ENCODE measurements at regions not wholly inside any gene's neighbourhood (a gene's known extent, or its start where the extent isn't known, plus 50 kb on each side); places are given as distances from the start of the nearest gene placed in this dataset.

GRCh38 chr7:18189500-18190126, 162.0 kb upstream of the PRPS1L1 start:
- Histone ChIP-seq H4K20me1 (ENCODE audit: insufficient read depth) (no peaks in the 10 kb centered on the region; the same call in 1 of the 2 replicates), H3K9ac (ENCODE audit: low read length) (no peak overlapping the region), H3K9me3 (ENCODE audit: control insufficient read depth in 1 of 2, insufficient read depth in 1 of 2, low read depth in 1 of 2, low read length in 2 of 2) (no peaks in the 10 kb centered on the region), H3K9me2 (ENCODE audit: insufficient read depth) (no peaks in the 10 kb centered on the region), H3K27me3 (ENCODE audit: insufficient read depth, low read length) (no peaks in the 10 kb centered on the region), H2AFZ (ENCODE audit: low read depth, low read length, poor library complexity, severe bottlenecking) (no peak overlapping the region), H3K79me2 (ENCODE audit: insufficient read depth, low read length) (no peaks in the 10 kb centered on the region), H3K4me2 (ENCODE audit: low read length) (no peak overlapping the region), H3K4me1 (ENCODE audit: control insufficient read depth in 1 of 2, insufficient read depth in 2 of 2, low read length in 2 of 2) (no peaks in the 10 kb centered on the region), H3K4me3 (replicated peaks in 1 of 2; ENCODE audit: low read depth in 1 of 2, low read length in 2 of 2) (no peak overlapping the region), H3K36me3 (ENCODE audit: control insufficient read depth in 1 of 2, insufficient read depth in 2 of 2, low read length in 2 of 2) (no peaks in the 10 kb centered on the region), H3K27ac (ENCODE audit: low read depth, low read length) (no peak overlapping the region)
- no peak for TF ChIP-seq ELF1 (IDR thresholded peaks at IDR 0.05; ENCODE audit: borderline replicate concordance, low read depth)
- TF ChIP-seq POLR2A (IDR thresholded peaks at IDR 0.05; ENCODE audit: borderline replicate concordance, extremely low read depth, insufficient read depth, insufficient read length): no peak
- TF ChIP-seq ATF3 (IDR thresholded peaks at IDR 0.05): no peak
- no peak for TF ChIP-seq FOSL1 (IDR thresholded peaks at IDR 0.05; ENCODE audit: low read depth)
- no peak for TF ChIP-seq YY1 (IDR thresholded peaks at IDR 0.05; ENCODE audit: extremely low read depth, insufficient replicate concordance, low read depth, low read length)
- no peak for TF ChIP-seq REST (IDR thresholded peaks at IDR 0.05; ENCODE audit: low read depth)
- TF ChIP-seq JUND (IDR thresholded peaks at IDR 0.05): no peak
- no peak for TF ChIP-seq ZBTB33 (IDR thresholded peaks at IDR 0.05; ENCODE audit: extremely low read depth, insufficient replicate concordance, low read length)
- no peak for TF ChIP-seq SRF (IDR thresholded peaks at IDR 0.05; ENCODE audit: low read depth)
- TF ChIP-seq POLR2AphosphoS5 (IDR thresholded peaks at IDR 0.05; ENCODE audit: low read depth, low read length): no peak
- TF ChIP-seq TCF7L2 (IDR thresholded peaks at IDR 0.05; ENCODE audit: borderline replicate concordance, extremely low read depth, insufficient read depth, insufficient read length): no peak
- no peak for TF ChIP-seq CTCF (IDR thresholded peaks at IDR 0.05 in 2 of 3, conservative IDR thresholded peaks at IDR 0.05 in 1 of 3; ENCODE audit: borderline replicate concordance in 1 of 3, insufficient read depth in 1 of 3, low read depth in 2 of 3, low read length in 2 of 3)
- TF ChIP-seq EZH2 (IDR thresholded peaks at IDR 0.05): no peak
- no peak for TF ChIP-seq EZH2phosphoT487 (IDR thresholded peaks at IDR 0.05; ENCODE audit: borderline replicate concordance)
- no peak for TF ChIP-seq RAD21 (IDR thresholded peaks at IDR 0.05; ENCODE audit: low read depth)
- no peak for TF ChIP-seq EGR1 (IDR thresholded peaks at IDR 0.05; ENCODE audit: low read depth)
- no peak for TF ChIP-seq ZFX (IDR thresholded peaks at IDR 0.05)
- TF ChIP-seq CBX3 (IDR thresholded peaks at IDR 0.05; ENCODE audit: low read depth): no peak
- TF ChIP-seq CEBPB (IDR thresholded peaks at IDR 0.05; ENCODE audit: low read depth): no peak
- CTCF ChIA-PET: no interaction called here
- DNase-seq (ENCODE audit: low read depth, low spot score) (no peak), ATAC-seq (no peak)
- RAD21 ChIA-PET (ENCODE audit: low non-redundant PET in 1 of 2, low total read pairs in 2 of 2, uncharacterized antibody in 2 of 2, unreplicated experiment in 2 of 2): no interaction called here
- BruUV-seq (replicated peaks): no TSS peak
- intact Hi-C loops (cut with micrococcal nuclease): no loop called here
- POLR2A ChIA-PET: no interaction called here
